ENCODE measurements at regions not wholly inside any gene's neighbourhood (a gene's known extent, or its start where the extent isn't known, plus 50 kb on each side); places are given as distances from the start of the nearest gene placed in this dataset.

GRCh38 chr10:27372095-27372494 lies 131.5 kb upstream of the ACBD5 start:
- TF ChIP-seq TAF1 (IDR thresholded peaks at IDR 0.05; ENCODE audit: borderline replicate concordance, insufficient read depth, low read length) (no peak), POLR2AphosphoS5 (IDR thresholded peaks at IDR 0.05; ENCODE audit: low read depth, low read length) (no peak), FOXP2 (optimal IDR thresholded peaks at IDR 0.05; ENCODE audit: borderline replicate concordance, extremely low read depth, extremely low read length, insufficient read depth) (no peak), REST (IDR thresholded peaks at IDR 0.05; ENCODE audit: insufficient read depth in 1 of 2, low read depth in 2 of 2, low read length in 2 of 2) (no peak)

GRCh38 chr10:27369880-27370279 lies 129.3 kb upstream of the ACBD5 start:
- TF ChIP-seq TAF1 (IDR thresholded peaks at IDR 0.05; ENCODE audit: borderline replicate concordance, insufficient read depth, low read length) (no peak), REST (IDR thresholded peaks at IDR 0.05; ENCODE audit: insufficient read depth in 1 of 2, low read depth in 2 of 2, low read length in 2 of 2) (no peak), SIN3A (IDR thresholded peaks at IDR 0.05; ENCODE audit: borderline replicate concordance, insufficient read depth, low read length) (no peak), FOXP2 (optimal IDR thresholded peaks at IDR 0.05; ENCODE audit: borderline replicate concordance, extremely low read depth, extremely low read length, insufficient read depth) (no peak), POLR2AphosphoS5 (IDR thresholded peaks at IDR 0.05; ENCODE audit: low read depth, low read length) (no peak)

- no peak for TF ChIP-seq TAF1 (IDR thresholded peaks at IDR 0.05; ENCODE audit: borderline replicate concordance, insufficient read depth, low read length)
- no peak for TF ChIP-seq REST (IDR thresholded peaks at IDR 0.05; ENCODE audit: insufficient read depth in 1 of 2, low read depth in 2 of 2, low read length in 2 of 2)
Observed at GRCh38 chr10:27368706-27369105, 128.1 kb upstream of the ACBD5 start.

GRCh38 chr10:27366769-27367168 lies 126.2 kb upstream of the ACBD5 start:
- TF ChIP-seq FOXP2 (optimal IDR thresholded peaks at IDR 0.05; ENCODE audit: borderline replicate concordance, extremely low read depth, extremely low read length, insufficient read depth) = no peak
- TF ChIP-seq SIN3A (IDR thresholded peaks at IDR 0.05; ENCODE audit: borderline replicate concordance, insufficient read depth, low read length) = no peak
- TF ChIP-seq TAF1 (IDR thresholded peaks at IDR 0.05; ENCODE audit: borderline replicate concordance, insufficient read depth, low read length) = no peak
- TF ChIP-seq REST (IDR thresholded peaks at IDR 0.05; ENCODE audit: insufficient read depth in 1 of 2, low read depth in 2 of 2, low read length in 2 of 2) = no peak
- TF ChIP-seq POLR2AphosphoS5 (IDR thresholded peaks at IDR 0.05; ENCODE audit: low read depth, low read length) = no peak

GRCh38 chr10:27364028-27364427 lies 123.4 kb upstream of the ACBD5 start:
- no peak for TF ChIP-seq POLR2AphosphoS5 (IDR thresholded peaks at IDR 0.05; ENCODE audit: low read depth, low read length)
- TF ChIP-seq SIN3A (IDR thresholded peaks at IDR 0.05; ENCODE audit: borderline replicate concordance, insufficient read depth, low read length) = no peak
- no peak for TF ChIP-seq TAF1 (IDR thresholded peaks at IDR 0.05; ENCODE audit: borderline replicate concordance, insufficient read depth, low read length)
- TF ChIP-seq FOXP2 (optimal IDR thresholded peaks at IDR 0.05; ENCODE audit: borderline replicate concordance, extremely low read depth, extremely low read length, insufficient read depth) = no peak
- no peak for TF ChIP-seq REST (IDR thresholded peaks at IDR 0.05; ENCODE audit: insufficient read depth in 1 of 2, low read depth in 2 of 2, low read length in 2 of 2)
